Activated CD8-positive, alpha-beta memory T cell treated with anti-CD3 and anti-CD28 coated beads for 24 hours (primary cell): ENCODE measurements at regions not wholly inside any gene's neighbourhood (a gene's known extent, or its start where the extent isn't known, plus 50 kb on each side); places are given as distances from the start of the nearest gene placed in this dataset.

Source experiments
- DNase-seq: peaks from one replicate; pipeline ENCODE4 v3.0.0-alpha.2; 2020

DNA sequence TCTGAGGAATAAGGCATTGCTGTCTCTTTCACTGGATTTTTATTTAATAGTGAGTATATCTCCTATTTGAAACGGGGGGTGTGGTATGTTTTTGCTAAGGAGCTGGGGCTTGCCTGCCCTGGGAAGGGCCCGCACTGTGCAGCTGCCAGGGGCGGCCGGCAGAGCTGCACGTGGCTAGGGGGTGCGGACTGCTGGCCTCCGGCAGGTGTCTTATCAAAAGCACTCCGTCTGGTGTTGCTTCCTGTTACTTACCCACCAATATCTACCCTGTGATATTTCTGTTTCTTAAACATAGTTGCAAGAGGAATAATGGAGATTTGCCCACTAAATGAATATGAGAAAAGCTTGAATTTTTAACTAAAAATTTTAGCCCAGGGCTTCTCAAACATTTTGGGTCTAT lies 232.0 kb downstream of the IRX1 start:
- no peak for DNase-seq

DNA sequence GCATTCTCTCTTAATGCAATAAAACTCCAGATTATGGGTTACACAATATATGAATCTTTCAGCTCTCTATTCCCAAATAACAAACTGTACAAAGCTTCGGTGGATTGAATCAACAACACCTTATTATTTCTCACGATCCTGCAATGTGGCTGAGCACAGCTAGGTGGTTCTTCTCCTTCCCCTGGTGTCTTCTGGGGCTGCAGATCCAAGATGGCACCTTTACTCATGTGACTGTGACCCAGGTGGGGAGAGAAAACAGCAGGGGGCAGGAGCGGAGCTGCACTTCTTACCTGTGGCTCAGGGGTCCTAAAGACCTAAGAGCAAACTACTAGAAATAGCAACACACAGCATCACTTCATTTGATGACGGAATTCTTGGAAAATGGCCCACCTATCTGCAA lies 233.1 kb downstream of the IRX1 start:
- no peak for DNase-seq

DNA sequence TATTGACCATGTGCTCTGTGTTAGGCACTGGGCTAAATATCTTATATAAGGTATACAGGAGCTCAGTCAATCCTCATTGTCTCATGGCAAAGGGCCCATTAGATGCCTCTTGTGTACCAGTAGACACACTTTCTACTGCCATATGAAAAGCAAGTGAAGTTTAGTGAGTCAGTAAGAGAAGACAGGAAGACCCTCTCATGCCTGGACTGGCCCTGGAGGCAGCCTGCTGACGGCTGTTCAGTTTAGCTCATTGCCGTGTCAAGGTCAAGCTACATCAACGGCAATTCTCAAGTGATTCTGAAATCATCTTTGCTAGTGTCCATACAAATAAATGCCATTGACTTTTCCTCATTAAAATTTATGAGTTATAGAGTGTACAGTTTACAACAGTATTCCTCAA lies 237.9 kb downstream of the IRX1 start:
- DNase-seq, result no peak

DNA sequence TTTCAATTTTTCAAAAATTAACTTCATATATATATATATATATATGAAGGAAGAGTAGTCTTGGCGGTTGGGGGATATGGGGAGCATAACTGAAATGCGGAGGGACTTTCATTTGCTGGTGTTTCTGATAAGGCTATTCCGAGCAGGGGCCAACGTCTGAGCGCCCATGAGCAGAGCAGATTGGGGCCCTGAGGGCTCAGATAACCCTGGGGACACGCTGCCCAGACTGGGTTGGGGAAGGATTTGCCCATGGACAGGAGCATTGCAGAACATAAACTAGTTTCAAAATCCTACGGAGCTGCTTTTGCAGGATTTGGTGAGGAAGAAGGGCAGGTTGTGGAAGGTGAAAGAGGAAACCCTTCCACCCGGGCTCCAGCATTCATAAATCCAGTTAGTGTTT lies 240.2 kb downstream of the IRX1 start:
- no peak for DNase-seq

DNA sequence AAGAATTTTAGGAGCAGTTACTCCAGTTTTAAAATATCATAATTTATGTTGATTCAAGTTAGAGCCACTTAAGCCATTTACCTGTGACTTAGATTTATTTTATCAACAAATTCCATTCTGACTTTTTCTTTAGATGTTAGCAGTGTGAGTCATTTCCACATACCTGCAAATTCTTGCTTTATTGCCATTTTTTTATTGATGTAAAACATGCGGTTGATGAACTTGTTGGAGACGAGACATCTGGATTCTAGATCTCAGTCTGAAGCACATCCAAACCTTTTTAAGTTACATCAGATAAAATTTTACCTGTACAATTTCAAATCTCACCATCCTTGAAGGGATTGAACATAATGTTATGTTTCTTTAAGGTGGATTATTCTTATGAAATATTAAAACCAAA lies 240.9 kb downstream of the IRX1 start:
- no peak for DNase-seq

DNA sequence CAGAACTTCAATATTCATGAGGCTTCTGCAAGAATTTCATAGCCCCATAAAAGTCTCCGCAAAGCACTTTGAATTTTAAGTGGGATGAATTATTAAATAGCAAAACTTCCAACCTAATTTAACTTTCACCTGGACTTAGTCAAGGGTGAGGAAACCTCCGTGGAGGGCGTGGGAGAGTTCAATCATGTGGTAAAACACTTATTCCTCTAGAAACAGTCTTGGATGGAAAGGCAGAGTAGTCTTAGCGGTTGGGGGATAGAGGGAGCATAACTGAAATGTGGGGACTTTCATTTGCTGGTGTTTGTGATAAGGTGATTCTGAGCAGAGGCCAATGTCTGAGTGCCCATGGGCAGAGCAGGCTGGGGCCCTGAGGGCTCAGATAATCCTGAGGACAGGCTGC lies 241.9 kb downstream of the IRX1 start:
- no peak for DNase-seq

DNA sequence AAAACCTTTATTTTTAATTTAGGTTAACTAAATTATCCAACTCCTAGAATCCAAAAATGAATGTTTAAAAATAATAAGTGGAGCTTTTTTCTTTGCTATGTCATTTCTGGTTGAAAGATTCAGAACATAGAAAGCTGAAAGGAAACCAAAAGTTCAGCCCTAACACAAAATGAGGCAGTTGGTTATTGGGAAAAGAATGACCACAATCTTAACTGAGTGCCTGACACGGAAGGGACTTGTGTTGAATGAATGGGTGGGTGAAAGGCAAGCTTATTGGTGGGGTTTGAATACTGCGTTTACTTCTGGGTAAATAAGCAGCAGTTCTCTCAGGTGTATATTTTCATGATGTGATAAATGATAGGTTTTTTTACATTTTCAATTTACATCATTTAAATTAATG lies 243.5 kb downstream of the IRX1 start:
- DNase-seq, result no peak

DNA sequence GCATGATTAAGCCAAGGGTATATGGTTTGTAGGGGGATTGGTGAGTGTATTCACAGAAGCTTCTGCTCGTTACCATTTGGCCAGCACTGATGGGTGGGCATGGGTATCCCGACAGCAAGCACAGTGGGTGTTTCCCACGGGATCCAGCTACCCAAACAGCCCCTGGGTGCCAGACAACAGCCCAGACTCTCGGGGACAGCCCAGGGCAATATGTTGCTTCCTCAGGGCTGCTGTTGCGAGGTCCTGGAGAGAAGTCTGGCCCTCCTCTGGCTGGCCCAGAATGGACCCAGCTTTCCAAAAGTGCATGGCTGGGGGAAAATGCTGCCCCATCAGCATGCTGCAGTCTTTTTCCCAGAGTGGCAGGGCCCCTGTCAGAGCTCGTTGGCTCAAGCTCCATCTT lies 247.0 kb downstream of the IRX1 start:
- DNase-seq, result no peak

DNA sequence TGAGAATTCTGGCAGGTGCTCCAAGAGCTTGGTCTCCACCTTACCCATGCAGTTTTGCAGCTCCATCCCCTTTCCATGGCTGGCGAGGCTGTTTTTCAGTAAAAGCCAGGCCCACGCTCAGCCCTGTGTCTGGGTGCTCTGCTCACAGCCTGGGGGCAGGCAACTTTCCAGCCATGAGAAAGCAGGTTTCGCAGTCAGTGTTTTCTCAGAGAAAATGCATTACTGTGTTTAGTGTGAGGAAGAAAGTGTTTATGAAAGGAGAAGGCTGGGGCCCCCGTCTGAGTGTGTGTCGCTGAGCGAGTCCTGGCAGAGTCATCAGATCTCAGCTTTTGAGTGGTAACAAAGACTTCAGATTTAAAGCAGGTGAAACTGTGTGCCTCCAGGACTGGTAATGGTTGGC lies 248.1 kb downstream of the IRX1 start:
- no peak for DNase-seq

DNA sequence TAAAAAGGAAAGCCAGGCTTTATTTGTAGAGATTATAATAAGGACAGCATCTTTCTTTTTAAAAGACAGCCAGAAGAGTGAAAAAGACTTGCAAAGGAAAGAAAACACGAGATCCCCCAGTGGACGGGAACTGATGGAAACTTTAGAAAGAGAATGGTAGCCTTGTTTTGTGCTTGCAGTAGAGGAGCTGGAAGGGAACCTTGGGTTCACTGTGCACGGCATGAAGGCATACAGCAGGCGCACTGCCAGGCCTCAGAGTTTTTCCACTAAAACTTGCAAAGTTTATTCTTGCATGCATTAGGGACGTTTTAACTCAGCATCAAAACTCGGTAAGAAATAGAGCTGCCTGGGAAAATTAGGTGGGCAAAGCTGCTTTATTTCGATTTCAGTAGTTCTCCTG lies 248.6 kb downstream of the IRX1 start:
- DNase-seq, result no peak

DNA sequence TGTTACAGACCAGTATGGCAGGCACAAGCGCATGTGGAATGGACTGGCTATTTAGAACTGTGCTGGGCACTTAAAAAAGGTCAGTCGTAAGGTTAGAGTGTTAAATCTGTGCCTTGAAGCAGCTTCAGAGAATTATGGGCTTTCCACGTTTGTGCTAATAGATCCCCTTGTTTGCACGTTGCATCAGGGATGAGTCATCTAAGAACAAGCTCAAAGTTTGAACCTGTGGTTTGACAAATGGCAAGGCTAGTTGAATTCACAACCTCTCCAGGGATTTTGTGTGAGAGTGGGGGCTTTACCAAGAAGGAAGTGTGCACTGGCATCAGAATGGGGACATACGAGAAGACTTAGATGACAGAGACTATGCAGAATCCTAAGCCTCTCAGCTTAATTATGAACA lies 249.6 kb downstream of the IRX1 start:
- DNase-seq, result no peak

DNA sequence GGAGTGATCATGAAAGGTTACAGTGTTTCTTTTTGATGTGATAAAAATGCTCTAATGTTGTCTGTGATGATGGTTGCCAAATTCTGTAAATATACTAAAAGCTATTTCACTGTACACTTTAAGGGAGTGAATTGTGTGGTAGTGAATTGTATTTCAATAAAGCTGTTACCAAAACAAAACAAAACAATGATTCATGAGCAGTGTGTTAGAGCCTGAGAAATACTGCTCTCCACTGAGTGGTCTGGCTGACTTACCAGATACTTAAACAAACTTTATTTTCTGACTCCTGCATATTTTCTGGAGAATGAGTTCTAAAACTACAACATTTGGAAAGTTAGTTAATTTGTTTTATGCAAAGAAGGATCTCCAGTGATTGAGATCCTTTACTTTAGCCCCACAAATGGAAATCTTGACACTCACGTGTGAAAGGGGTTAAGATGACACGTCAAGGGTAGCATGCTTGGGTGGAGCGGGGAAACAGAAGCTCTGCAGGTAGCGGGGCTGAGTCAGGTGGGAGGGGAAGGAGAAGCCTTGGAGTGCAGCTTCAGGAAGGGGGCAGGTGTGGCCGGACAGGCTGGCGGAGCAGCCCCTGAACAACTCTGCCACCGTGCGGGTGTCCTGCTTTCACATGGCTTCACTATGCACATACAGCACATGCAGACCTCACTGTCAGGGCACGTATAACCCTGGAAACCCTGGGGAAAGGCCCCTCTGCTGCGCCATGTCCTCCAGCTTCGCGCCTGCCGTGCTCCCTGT lies 256.7 kb downstream of the IRX1 start:
- DNase-seq, result no peak

DNA sequence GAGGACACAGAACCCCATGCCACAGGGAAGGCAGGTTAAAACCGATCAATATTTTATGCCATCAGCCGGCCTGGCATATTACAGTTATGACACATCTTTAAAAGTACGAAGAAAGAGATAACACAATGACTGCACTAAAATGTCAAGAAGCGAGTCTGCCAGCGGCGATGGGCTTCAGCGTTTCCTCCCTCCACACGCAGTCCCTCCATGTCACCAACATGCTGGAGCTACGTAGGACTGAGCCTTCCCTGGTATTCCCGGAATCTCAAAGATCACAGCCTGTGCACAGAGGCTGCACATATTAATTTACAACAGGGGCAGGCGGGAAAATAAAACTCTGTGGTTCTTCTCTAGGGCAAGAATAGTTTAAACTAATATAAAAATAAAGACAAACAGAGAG lies 257.7 kb downstream of the IRX1 start:
- DNase-seq, result no peak

DNA sequence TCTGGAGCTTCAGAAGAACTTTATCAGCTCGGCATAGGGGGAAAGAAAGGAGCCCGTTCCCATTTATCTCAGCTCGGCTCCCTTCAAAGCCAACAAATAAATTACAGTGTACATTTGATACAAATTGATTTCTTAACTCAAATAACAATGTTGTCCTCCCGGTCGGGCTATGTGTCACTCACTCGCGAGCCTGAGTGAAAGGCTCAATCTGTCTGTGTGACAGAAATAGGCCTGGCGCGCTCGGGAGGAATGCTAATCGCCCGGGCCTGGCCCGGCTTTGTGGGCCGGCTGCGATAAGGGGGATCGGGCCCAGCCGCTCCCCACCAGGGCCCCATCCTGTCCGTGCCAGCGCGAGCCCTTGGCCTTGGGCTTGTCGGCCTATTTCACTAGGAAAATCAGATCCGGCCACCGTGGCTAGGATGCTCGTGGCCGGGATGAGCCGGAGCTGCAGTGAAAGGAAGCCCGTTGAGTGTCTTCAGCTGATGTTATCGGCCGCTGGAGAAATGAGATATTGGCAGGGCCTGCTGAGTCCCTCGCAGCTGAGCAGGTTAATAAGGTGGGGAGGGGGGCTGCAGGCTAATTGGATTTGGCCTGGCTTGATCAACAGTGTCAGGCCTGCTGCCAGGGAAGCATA lies 258.7 kb downstream of the IRX1 start:
- no peak for DNase-seq

DNA sequence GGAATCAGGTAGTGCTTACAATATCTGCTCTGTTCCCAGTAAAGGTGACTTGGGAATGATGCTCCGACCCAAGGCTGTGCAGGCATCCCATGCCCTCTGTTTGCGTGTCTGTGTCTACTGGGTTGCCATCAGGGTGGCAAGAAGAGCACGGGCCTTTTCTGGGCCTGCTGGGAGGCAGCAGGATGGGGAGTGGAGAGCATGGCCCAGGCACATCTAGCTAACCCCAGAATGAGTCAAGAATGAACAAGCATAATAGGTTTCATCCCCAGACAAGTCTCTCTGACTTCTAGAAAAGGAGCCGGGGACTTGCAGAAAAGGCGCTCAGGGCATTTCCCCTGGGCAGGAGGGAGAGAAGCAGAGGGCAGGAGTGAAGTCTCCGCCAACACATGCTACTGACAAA lies 260.4 kb downstream of the IRX1 start:
- DNase-seq, result no peak

DNA sequence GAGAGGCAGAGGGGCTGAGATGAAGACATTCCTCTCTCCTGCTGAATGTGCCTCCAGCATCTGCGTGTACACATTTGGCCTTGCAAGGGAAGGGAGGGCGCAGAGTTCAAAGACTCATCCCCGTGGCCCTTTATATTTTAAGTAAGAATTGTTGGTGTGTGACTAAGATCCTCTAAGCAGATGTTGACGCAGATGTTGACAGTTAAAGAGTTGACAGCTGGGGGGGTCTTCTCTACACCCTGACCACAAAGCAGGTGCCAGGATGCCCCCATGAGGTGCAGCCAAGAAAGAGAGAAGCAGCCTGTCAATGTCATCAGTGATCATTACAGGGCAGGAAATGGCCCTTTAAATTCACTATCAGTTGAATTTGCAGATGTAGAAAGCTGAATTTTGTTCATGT lies 262.9 kb downstream of the IRX1 start:
- no peak for DNase-seq

DNA sequence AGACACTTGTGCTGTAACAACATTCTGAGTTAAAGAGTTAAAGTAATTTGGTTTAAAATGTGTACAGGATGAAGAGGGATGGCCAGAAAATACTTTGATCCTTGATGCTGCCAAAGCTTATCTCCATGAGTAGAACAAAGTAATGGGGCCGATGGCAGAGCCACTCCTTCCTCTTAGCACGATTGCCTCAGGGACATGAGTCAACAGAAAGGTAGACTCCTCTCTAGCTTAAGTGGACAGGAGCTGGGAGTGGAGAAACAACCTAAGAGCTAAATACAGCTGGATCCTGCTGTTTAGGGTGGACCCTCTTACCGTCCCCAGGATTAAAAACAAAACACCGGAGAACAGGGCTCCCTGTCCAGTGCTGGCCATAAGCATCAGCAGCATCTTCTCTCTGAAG lies 267.3 kb downstream of the IRX1 start:
- DNase-seq, result no peak

DNA sequence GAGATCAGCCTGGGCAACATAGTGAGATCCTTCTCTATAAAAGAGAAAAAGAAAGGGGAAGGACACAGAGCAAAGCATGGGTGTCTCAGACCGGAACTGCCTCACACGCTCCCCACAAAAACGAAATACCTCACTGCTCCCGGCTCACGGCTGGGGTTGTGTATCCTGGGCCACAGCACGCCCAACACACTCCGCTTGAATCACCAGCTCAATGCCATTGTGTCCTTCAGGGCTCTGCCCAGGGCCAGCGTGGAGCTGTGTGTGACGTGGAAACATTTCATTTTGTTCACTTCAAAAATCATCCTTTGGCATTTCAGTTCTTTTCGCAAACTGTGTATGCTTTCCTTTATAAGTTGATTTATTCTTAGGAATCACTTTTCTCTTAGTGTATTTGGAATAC lies 279.5 kb downstream of the IRX1 start:
- DNase-seq, result no peak

DNA sequence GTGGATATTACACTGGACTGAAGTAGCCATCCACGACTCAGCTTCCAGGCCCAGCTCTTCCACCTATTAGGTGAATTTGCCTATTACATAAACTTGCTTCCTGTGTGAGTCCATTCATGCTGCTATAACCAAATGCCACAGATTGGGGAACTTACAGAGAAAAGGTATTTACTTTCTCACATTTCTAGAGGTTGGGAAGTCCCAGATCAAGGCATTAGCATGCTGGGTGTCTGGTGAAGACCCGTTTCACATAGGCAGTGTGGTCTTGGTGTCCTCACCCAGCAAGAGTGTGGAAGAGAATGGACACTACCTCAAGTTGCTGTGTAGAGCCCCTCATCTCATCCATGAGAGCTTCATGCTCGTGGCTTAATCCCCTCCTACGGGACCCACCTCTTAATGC lies 282.6 kb downstream of the IRX1 start:
- DNase-seq, result no peak

DNA sequence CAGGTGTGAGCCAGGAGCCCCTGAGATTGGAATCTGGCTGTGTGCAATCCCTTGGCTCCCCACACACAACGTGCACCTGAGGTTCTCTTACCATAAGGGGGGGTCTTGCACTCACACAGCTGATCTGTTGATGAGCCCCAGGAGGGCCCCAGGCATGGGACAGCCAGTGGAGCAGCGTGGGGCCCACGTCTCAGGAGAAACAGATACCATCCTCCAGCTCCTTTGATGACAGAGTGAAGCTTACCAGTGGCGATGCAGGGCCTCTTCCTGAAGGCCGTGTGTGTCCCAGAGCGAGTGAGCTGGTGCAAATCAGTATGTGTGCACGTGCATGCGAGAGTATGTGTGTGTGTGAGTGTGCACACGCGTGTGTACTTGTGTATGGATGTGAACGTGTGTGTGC lies 287.4 kb downstream of the IRX1 start:
- DNase-seq, result no peak

DNA sequence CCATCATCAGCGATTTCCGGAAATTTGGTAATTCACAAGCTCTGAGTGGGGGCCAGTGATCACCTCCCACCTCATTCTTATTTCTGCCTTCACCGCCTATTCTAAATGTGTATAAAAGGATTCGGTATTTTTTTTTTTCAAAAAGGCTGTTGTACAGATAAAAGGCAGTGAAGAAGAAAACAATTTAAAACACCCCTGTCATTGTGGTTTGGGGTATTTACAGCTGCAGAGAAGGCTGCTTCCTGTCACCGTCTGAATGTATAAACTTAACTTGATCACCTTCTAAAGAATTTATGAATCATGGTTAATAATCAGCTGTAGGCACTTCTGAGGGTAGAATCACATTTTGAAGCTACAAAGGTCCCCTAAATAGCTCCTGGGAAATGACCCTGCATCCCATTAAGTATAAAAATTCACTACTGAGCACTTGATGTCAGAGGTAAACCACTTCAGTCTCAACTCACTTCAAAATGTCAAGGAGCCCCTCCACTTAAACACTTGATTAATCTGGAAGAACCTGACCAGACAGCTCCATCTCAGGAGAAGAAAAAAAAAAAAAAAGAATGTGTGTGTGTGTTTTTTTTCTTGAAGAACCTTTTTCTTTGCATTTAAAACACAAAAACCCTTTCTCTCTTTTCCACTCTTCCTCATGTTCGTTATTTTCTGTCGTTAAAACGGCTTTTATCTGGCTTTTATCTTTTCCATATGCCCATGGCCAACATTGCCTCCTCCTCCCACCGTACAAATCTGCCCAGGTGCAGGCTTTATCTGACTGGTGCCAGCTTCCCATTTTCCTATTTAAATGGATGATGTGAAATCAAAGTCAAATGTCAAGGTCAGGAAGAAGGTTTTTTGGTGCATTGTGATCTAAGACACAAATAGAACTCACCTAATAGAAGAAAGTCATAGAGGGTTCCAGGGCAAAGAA lies 291.2 kb downstream of the IRX1 start:
- no peak for DNase-seq

DNA sequence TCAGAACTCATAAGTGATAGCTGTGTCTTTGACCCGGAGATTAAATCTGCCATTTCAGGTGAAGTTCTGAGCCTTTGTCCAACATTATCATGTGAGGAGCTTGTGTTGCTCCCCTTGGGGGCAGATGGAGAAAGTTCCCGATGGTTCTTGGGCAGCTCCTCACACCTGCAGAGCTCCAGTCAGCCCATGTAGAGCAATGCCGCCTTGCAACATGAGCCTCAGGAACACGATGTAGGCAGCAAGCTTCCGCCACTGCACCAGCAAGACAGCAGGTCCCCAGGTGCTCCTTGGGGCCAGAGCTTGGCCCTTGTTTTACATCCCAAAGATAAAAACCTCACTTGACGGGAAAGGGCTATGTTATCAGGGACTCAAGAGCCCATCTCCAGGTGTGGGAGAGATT lies 292.7 kb downstream of the IRX1 start:
- DNase-seq, result no peak

DNA sequence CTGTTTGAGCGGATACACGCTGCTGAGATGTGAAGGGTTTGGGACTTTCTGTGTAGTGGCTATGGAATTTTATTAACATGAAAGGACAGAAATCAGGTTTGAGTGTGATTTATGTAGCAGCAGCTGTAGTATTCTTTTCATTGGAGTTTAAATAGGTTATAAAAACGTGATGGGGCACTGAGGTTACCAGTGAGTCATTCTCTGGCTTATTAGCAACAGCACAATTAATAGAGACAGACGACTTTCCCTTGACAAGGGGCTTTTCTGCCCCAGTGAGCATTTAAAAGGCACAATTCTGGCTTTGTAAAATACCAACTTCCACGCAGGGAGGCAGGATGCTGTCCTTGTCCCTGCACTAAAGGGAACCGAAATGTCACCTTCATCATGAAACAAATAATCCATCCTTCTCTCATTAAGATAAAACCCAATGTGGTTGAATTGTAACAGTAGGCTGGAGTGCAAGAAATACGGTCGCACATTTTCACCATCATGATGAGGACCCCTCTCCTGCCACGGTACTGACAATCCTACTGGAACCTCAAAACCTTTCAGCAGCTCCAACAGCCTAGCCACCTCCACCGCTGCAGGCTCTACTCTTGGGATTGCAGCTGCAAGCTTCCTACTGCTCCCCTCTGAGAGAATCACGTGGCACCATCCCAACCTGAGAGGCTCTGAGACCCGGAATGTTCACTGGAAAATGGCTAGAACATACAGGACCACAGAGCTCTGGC lies 293.9 kb downstream of the IRX1 start:
- DNase-seq, result no peak
